COLO668 (cell line): ENCODE measurements at regions not wholly inside any gene's neighbourhood (a gene's known extent, or its start where the extent isn't known, plus 50 kb on each side); places are given as distances from the start of the nearest gene placed in this dataset.
A peak's percentile ranks its signal among the peaks of the same experiment; 100 is the strongest.

Experiments used
- DNase-seq: peaks from one replicate; lab custom pipeline; 2025; ENCODE audit not compliant: unreplicated experiment; lab: John Stamatoyannopoulos, UW

GRCh38 chr9:135219676-135220600 is 132.5 kb downstream of the OLFM1 start:
- no peak for DNase-seq

- no peak for DNase-seq
Observed at GRCh38 chr9:135220601-135221575, 133.4 kb downstream of the OLFM1 start.

GRCh38 chr9:135221576-135221950 is 134.1 kb downstream of the OLFM1 start:
- DNase-seq: no peak

DNA sequence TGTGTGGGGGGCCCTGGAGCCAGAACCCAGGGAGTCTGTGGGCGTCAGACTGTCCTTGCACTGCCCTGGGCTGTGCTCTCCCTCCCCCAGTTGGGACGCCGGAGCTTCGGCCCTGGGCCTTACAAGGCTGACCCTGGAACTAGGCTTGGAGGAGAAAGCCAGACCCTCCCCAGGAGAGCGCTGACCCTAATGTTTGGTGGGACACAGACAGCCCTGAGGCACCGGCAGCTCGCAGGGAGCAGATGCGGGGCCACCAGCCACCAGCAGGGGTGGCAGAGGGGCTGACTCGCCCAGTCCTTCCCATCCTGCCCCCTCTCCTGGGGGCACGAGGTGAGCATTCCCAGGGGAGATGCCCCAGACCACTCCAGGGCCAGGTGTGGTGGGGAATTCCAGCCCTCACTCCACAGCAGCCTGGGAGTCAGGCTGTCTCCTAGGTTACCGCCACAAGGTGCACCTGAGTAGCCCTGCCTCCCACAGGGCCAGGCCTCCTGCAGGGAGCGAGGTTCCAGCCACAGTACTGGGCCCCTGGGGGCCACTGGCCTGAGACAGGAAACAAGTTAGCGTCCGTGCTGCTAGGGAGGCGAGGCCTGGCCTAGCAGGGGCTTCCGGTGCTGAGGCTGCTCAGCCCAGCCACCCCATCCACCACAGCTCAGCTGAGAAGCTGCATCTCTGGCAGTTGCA is 134.6 kb downstream of the OLFM1 start:
- DNase-seq: peak; percentile 8

GRCh38 chr9:135222881-135223760 is 135.7 kb downstream of the OLFM1 start:
- no peak for DNase-seq

DNA sequence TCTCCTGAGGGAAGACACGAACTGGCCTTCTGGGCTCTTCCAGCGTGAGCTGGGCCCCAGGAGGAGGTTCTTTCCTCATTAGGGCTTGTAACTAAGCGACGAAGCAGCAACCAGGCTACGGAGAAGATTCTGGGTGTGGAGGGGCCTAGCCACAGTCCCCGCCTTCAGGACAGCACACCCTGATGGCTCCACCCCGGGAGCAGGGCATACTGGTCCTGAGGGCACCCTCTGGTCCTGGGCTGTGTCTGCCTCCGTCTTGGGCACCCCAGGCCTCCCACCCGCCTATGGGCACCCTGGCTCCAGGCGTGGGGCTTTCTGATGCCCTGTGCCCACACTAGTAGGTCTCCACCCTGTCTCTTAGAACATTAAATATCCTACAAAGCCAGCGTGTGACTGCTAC is 136.4 kb downstream of the OLFM1 start:
- DNase-seq: no peak

DNA sequence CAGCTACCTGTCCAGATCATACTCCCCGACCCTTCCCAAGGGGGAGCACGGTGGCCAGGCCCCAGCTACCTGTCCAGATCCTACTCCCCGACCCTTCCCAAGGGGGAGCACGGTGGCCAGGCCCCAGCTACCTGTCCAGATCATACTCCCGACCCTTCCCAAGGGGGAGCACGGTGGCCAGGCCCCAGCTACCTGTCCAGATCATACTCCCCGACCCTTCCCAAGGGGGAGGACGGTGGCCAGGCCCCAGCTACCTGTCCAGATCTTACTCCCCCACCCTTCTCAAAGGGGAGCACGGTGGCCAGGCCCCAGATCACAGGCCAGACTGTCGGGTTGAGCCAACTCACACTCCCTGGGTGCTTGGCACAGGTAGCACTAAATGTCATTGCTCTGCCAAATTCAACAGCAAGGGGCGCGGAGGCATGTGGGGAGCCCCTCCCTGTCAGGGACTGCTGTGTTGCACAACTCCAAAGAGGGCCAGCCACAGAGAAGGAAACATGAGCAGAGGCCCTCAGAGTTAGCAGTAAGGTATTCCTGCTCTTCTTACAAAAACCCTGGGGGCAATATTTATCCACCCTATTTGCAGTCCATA is 136.9 kb downstream of the OLFM1 start:
- DNase-seq: no peak

- DNase-seq: no peak
Observed at GRCh38 chr9:135224921-135225541, 137.6 kb downstream of the OLFM1 start.

- no peak for DNase-seq
Observed at GRCh38 chr9:135225619-135226228, 138.3 kb downstream of the OLFM1 start.

DNA sequence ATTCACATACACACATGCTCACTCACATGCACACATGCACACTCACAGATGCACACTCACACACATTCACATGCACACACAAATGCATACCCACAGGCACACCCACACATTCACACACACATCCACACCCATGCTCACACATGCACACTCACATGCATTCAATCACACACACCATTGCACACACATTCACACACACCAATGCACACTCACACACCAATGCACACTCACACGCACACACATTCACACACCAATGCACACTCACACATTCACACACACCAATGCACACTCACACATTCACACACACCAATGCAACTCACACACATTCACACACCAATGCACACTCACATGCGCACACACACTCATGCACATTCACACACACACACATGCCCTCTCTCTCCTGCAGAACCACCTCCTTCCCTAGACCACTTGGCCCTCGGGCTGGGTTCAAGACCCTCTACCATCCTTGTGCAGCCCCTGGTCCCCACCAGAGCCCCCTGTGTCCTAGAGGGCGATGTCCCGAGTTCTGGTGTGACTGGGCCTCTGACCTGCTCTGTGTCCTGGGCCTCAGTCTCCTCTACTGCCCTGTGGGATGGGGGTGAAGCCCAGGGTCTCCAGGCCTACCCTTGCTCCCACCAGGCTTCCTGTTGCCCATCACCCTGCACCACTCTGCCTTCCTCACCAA is 139.0 kb downstream of the OLFM1 start:
- DNase-seq: no peak

GRCh38 chr9:135227641-135228251 is 140.3 kb downstream of the OLFM1 start:
- no peak for DNase-seq

DNA sequence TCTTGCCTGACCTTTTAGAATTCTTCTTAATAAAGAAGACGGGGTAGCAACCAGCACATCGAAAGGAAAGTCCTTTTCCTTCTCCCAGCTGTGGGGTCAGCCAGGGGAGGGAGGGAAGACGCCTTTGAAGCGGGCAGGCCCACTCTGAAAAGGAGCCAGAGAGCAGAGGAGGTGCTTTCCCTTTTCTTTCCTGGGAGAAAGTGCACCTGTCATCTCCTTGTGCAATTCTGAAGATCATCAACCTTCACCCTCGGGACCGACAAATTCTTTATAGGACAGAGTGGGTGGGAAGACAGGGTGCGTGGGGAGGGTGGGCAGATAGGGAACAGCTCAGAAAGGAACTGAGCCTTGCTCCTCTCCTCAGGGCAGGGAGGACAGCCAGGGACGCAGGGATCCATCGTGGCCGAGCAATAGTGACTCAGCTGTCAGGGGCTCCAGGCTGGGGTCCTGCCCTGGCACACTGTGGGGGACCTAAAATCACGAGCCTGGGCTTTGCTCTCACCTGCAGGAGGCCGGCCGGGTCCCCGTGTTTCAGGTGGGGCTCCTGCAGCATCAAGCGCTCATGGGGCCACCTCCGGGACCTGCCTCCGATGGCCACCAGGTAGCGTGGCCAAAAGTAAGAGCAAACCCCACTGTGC is 141.0 kb downstream of the OLFM1 start:
- no peak for DNase-seq

DNA sequence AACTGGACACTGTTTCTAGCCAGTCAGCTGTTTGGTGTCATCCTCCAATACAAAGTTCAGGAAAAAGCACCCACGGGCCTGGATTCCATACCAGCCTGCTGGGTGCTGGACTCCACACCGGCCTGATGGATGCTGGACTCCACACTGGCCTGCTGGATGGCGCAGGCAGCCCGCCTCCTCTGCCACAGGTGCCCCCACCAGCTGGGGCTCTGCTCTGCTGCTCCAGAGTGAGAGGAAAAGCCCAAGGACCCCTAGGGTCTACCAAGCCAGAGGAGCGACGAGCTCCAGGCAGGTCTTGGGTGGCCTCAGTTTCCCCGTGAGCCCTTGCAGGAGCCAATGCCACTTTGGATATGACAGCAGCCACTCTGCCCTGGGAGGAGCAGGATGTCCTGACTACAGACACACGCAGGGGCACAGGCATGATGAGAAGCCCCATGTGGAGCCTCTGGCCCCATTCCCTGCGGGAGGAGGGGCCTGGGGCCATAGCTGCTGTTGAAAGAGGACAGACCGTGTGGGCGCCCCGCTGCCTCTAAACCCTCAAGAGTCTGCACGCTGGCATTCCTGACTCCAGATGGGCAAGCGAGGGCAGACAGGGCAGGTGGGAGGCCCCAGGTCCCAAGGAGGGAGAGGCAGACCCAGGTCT is 141.6 kb downstream of the OLFM1 start:
- DNase-seq: no peak

DNA sequence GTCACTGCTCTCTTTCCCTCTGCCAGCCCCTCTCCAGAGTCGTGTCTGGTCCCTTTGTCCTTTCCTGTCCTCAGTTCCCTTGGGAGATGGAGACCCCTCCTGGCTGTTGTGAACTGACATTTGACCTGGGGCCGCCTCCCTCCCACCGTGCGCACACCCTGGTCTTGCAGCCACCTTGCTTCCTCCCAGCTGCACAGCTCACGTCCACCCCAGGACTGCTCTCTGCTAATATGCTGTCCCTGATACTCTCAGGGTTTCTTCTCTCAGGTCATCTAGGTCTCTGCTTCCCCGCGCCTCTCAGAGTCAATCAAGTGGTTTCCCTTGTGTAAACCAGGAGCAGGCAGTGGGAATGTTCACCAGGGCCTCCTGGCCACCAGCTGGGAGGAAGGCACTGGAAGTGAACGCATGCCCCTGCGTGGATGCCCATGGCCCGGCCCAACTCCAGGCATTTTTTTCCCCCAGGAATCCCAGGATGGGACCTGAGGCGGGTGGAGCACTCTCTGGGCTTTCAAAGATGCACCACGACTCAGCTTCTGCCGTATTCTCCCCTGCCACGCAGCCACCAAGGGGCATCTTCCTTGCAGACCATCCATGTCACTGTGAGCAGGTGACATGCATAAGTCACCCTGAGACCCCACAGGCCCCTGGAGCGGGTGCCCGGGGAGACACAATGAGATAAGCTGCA is 142.4 kb downstream of the OLFM1 start:
- no peak for DNase-seq

GRCh38 chr9:135230386-135230765 is 142.9 kb downstream of the OLFM1 start:
- DNase-seq: no peak

- no peak for DNase-seq
Observed at GRCh38 chr9:135230817-135231520, 143.5 kb downstream of the OLFM1 start.
